ENCODE measurements at regions not wholly inside any gene's neighbourhood (a gene's known extent, or its start where the extent isn't known, plus 50 kb on each side); places are given as distances from the start of the nearest gene placed in this dataset.

- Mint-ChIP-seq H3K9me3 (no peaks in the 10 kb centered on the region), H3K27me3 (ENCODE audit: low read depth) (no peaks in the 10 kb centered on the region), H3K4me3 (no peak overlapping the region), H3K4me1 (ENCODE audit: low read depth) (no peaks in the 10 kb centered on the region), H3K36me3 (ENCODE audit: insufficient read depth in 2 of 2) (no peaks in the 10 kb centered on the region), H3K27ac (no peak overlapping the region)
- ATAC-seq (replicated peaks in 1 of 2), result no peak
- DNase-seq, result no peak
These were observed 155.8 kb downstream of the TDRD15 start for GRCh38 chr2:21279525-21279924.

GRCh38 chr2:21280793-21281192, 157.0 kb downstream of the TDRD15 start:
- no peak for ATAC-seq (replicated peaks in 1 of 2)
- Mint-ChIP-seq H3K4me3 (no peak overlapping the region), H3K9me3 (no peaks in the 10 kb centered on the region), H3K4me1 (ENCODE audit: low read depth) (no peaks in the 10 kb centered on the region), H3K27me3 (ENCODE audit: low read depth) (no peaks in the 10 kb centered on the region), H3K27ac (no peak overlapping the region), H3K36me3 (ENCODE audit: insufficient read depth in 2 of 2) (no peaks in the 10 kb centered on the region)
- DNase-seq, result no peak

GRCh38 chr2:21281384-21281783, 157.6 kb downstream of the TDRD15 start:
- Mint-ChIP-seq H3K4me3 (no peak overlapping the region), H3K27ac (no peak overlapping the region), H3K4me1 (ENCODE audit: low read depth) (no peaks in the 10 kb centered on the region), H3K36me3 (ENCODE audit: insufficient read depth in 2 of 2) (no peaks in the 10 kb centered on the region), H3K27me3 (ENCODE audit: low read depth) (no peaks in the 10 kb centered on the region), H3K9me3 (no peaks in the 10 kb centered on the region)
- no peak for DNase-seq
- ATAC-seq (replicated peaks in 1 of 2), result no peak

- H3K36me3 Mint-ChIP-seq (ENCODE audit: insufficient read depth in 2 of 2), result no peaks in the 10 kb centered on the region
- no peak overlapping the region for H3K4me3 Mint-ChIP-seq
- H3K4me1 Mint-ChIP-seq (ENCODE audit: low read depth), result no peaks in the 10 kb centered on the region
- DNase-seq (no peak), ATAC-seq (replicated peaks in 1 of 2) (no peak)
- H3K27me3 Mint-ChIP-seq (ENCODE audit: low read depth), result no peaks in the 10 kb centered on the region
- no peaks in the 10 kb centered on the region for H3K9me3 Mint-ChIP-seq
- no peak overlapping the region for H3K27ac Mint-ChIP-seq
These were observed 158.2 kb downstream of the TDRD15 start for GRCh38 chr2:21281791-21282514.

- H3K27ac Mint-ChIP-seq, result no peak overlapping the region
These were observed 158.7 kb downstream of the TDRD15 start for GRCh38 chr2:21282515-21282898.

GRCh38 chr2:21288299-21288698, 164.5 kb downstream of the TDRD15 start:
- Mint-ChIP-seq H3K27ac (no peak overlapping the region), H3K9me3 (no peaks in the 10 kb centered on the region), H3K27me3 (ENCODE audit: low read depth) (no peaks in the 10 kb centered on the region), H3K4me1 (ENCODE audit: low read depth) (no peaks in the 10 kb centered on the region), H3K36me3 (ENCODE audit: insufficient read depth in 2 of 2) (no peaks in the 10 kb centered on the region), H3K4me3 (no peak overlapping the region)
- no peak for DNase-seq
- no peak for ATAC-seq (replicated peaks in 1 of 2)

More at GRCh38 chr2:21282515-21282898, 158.7 kb downstream of the TDRD15 start:
- H3K27me3 Mint-ChIP-seq (ENCODE audit: low read depth), result no peaks in the 10 kb centered on the region
- no peaks in the 10 kb centered on the region for H3K36me3 Mint-ChIP-seq (ENCODE audit: insufficient read depth in 2 of 2)
- no peaks in the 10 kb centered on the region for H3K9me3 Mint-ChIP-seq
- H3K4me1 Mint-ChIP-seq (ENCODE audit: low read depth), result no peaks in the 10 kb centered on the region
- DNase-seq, result no peak
- ATAC-seq (replicated peaks in 1 of 2), result no peak
- H3K4me3 Mint-ChIP-seq, result no peak overlapping the region

GRCh38 chr2:21288739-21289520, 165.2 kb downstream of the TDRD15 start:
- Mint-ChIP-seq H3K27me3 (ENCODE audit: low read depth) (no peaks in the 10 kb centered on the region), H3K9me3 (no peaks in the 10 kb centered on the region), H3K4me1 (ENCODE audit: low read depth) (no peaks in the 10 kb centered on the region), H3K36me3 (ENCODE audit: insufficient read depth in 2 of 2) (no peaks in the 10 kb centered on the region), H3K27ac (no peak overlapping the region), H3K4me3 (no peak overlapping the region)
- DNase-seq (no peak), ATAC-seq (replicated peaks in 1 of 2) (no peak)

- Mint-ChIP-seq H3K4me1 (ENCODE audit: low read depth) (no peaks in the 10 kb centered on the region), H3K27me3 (ENCODE audit: low read depth) (no peaks in the 10 kb centered on the region), H3K9me3 (no peaks in the 10 kb centered on the region), H3K36me3 (ENCODE audit: insufficient read depth in 2 of 2) (no peaks in the 10 kb centered on the region), H3K27ac (no peak overlapping the region), H3K4me3 (no peak overlapping the region)
- ATAC-seq (replicated peaks in 1 of 2) (no peak), DNase-seq (no peak)
These were observed 165.8 kb downstream of the TDRD15 start for GRCh38 chr2:21289551-21289950.

- DNase-seq, result no peak
- H3K27ac Mint-ChIP-seq, result no peak overlapping the region
- H3K36me3 Mint-ChIP-seq (ENCODE audit: insufficient read depth in 2 of 2), result no peaks in the 10 kb centered on the region
- ATAC-seq (replicated peaks in 1 of 2), result no peak
- no peak overlapping the region for H3K4me3 Mint-ChIP-seq
- H3K4me1 Mint-ChIP-seq (ENCODE audit: low read depth), result no peaks in the 10 kb centered on the region
- peaks cover under 1% of the 10 kb centered on the region in 2 donors for H3K9me3 Mint-ChIP-seq
- no peaks in the 10 kb centered on the region for H3K27me3 Mint-ChIP-seq (ENCODE audit: low read depth)
These were observed 166.2 kb downstream of the TDRD15 start for GRCh38 chr2:21289989-21290388.

GRCh38 chr2:21291426-21291825, 167.7 kb downstream of the TDRD15 start:
- no peaks in the 10 kb centered on the region for H3K27me3 Mint-ChIP-seq (ENCODE audit: low read depth)
- peaks cover 2 to 3% of the 10 kb centered on the region in 2 donors for H3K9me3 Mint-ChIP-seq
- ATAC-seq (replicated peaks in 1 of 2), result no peak
- H3K27ac Mint-ChIP-seq, result no peak overlapping the region
- no peak for DNase-seq
- H3K4me1 Mint-ChIP-seq (ENCODE audit: low read depth), result no peaks in the 10 kb centered on the region
- H3K36me3 Mint-ChIP-seq (ENCODE audit: insufficient read depth in 2 of 2), result no peaks in the 10 kb centered on the region
- no peak overlapping the region for H3K4me3 Mint-ChIP-seq

GRCh38 chr2:21294446-21294845, 170.7 kb downstream of the TDRD15 start:
- Mint-ChIP-seq H3K4me3 (no peak overlapping the region), H3K36me3 (ENCODE audit: insufficient read depth in 2 of 2) (no peaks in the 10 kb centered on the region), H3K4me1 (ENCODE audit: low read depth) (no peaks in the 10 kb centered on the region), H3K9me3 (peaks cover 2 to 3% of the 10 kb centered on the region in 2 donors), H3K27ac (no peak overlapping the region), H3K27me3 (ENCODE audit: low read depth) (no peaks in the 10 kb centered on the region)
- no peak for ATAC-seq (replicated peaks in 1 of 2)
- no peak for DNase-seq

GRCh38 chr2:21299411-21299810, 175.6 kb downstream of the TDRD15 start:
- Mint-ChIP-seq H3K9me3 (peaks cover 2 to 3% of the 10 kb centered on the region in 2 donors), H3K4me1 (ENCODE audit: low read depth) (no peaks in the 10 kb centered on the region), H3K27ac (no peak overlapping the region), H3K4me3 (no peak overlapping the region), H3K36me3 (ENCODE audit: insufficient read depth in 2 of 2) (no peaks in the 10 kb centered on the region), H3K27me3 (ENCODE audit: low read depth) (no peaks in the 10 kb centered on the region)
- DNase-seq (no peak), ATAC-seq (replicated peaks in 1 of 2) (no peak)

- Mint-ChIP-seq H3K9me3 (no peaks in the 10 kb centered on the region), H3K4me1 (ENCODE audit: low read depth) (no peaks in the 10 kb centered on the region), H3K27me3 (ENCODE audit: low read depth) (no peaks in the 10 kb centered on the region), H3K4me3 (no peak overlapping the region), H3K36me3 (ENCODE audit: insufficient read depth in 2 of 2) (no peaks in the 10 kb centered on the region), H3K27ac (no peak overlapping the region)
- ATAC-seq (replicated peaks in 1 of 2) (no peak), DNase-seq (no peak)
These were observed 178.2 kb downstream of the TDRD15 start for GRCh38 chr2:21301871-21302455.

Data from activated T-cell treated with anti-CD3 and anti-CD28 coated beads, Interleukin-2, amount 50 U/mL, for 72 hours (primary cell).